Bronchial epithelial cell (primary cell): ENCODE measurements at regions not wholly inside any gene's neighbourhood (a gene's known extent, or its start where the extent isn't known, plus 50 kb on each side); places are given as distances from the start of the nearest gene placed in this dataset.

Experiments used
- DNase-seq: peaks from one replicate; pipeline ENCODE4 v3.0.0-alpha.2; 2010; ENCODE audit warnings: low read depth
- FAIRE-seq: peaks from 2 replicates; lab custom pipeline; 2011; peaks lifted over from hg19 to GRCh38; lab: Jason Lieb, UNC
- H3K27me3 ChIP-seq: 2 replicates; pipeline ENCODE4 v1.5.1; 2011; ENCODE audit warnings: low read length; ENCODE audit not compliant: control insufficient read depth, insufficient read depth
- H3K36me3 ChIP-seq: 2 replicates; pipeline ENCODE4 v1.5.1; 2011; ENCODE audit warnings: low read length; ENCODE audit not compliant: control insufficient read depth, insufficient read depth
- H3K4me3 ChIP-seq: 2 replicates; pipeline ENCODE4 v1.5.1; 2011; ENCODE audit warnings: mild to moderate bottlenecking, low read depth, low read length, control low read depth
- TF ChIP-seq, protein P1 (sequence below): IDR thresholded peaks from 2 replicates; pipeline ENCODE4 v1.5.1; 2011; ENCODE audit warnings: mild to moderate bottlenecking, moderate library complexity, low read length, control low read depth, inconsistent platforms; ENCODE audit not compliant: insufficient read depth, severe bottlenecking

DNA sequence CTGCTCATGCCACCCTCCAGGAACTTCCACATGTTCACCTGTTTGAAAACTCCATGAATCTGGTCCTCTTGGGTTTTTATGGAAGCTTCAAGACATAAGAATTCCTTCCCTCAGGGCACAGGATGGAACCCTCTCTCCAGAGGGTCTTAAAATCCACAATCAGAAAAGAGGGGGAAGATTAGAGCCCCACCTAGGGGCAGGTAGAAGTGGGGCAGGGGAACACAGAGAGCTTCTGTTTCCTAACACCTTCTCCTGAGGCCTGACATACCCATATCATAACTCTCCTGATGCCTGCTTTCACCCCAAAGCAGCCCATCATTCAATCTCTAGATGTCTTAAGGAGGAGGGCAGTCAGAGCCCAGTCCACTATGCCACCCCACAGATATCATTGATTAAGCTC lies 1087.7 kb upstream of the ARRDC3 start:
- FAIRE-seq (no peak), DNase-seq (no peak)
- TF ChIP-seq, protein P1, sequence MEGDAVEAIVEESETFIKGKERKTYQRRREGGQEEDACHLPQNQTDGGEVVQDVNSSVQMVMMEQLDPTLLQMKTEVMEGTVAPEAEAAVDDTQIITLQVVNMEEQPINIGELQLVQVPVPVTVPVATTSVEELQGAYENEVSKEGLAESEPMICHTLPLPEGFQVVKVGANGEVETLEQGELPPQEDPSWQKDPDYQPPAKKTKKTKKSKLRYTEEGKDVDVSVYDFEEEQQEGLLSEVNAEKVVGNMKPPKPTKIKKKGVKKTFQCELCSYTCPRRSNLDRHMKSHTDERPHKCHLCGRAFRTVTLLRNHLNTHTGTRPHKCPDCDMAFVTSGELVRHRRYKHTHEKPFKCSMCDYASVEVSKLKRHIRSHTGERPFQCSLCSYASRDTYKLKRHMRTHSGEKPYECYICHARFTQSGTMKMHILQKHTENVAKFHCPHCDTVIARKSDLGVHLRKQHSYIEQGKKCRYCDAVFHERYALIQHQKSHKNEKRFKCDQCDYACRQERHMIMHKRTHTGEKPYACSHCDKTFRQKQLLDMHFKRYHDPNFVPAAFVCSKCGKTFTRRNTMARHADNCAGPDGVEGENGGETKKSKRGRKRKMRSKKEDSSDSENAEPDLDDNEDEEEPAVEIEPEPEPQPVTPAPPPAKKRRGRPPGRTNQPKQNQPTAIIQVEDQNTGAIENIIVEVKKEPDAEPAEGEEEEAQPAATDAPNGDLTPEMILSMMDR: no peak

GRCh38 chr5:92468295-92468694 lies 1085.2 kb upstream of the ARRDC3 start:
- no peaks in the 10 kb centered on the region for H3K27me3 ChIP-seq
- DNase-seq: no peak
- H3K4me3 ChIP-seq: no peak overlapping the region
- H3K36me3 ChIP-seq: no peaks in the 10 kb centered on the region
- TF ChIP-seq, protein P1: no peak
- FAIRE-seq: no peak

More for the DNA sequence above, 1087.7 kb upstream of the ARRDC3 start:
- H3K4me3 ChIP-seq: no peak overlapping the region
- H3K27me3 ChIP-seq: no peaks in the 10 kb centered on the region
- no peaks in the 10 kb centered on the region for H3K36me3 ChIP-seq

DNA sequence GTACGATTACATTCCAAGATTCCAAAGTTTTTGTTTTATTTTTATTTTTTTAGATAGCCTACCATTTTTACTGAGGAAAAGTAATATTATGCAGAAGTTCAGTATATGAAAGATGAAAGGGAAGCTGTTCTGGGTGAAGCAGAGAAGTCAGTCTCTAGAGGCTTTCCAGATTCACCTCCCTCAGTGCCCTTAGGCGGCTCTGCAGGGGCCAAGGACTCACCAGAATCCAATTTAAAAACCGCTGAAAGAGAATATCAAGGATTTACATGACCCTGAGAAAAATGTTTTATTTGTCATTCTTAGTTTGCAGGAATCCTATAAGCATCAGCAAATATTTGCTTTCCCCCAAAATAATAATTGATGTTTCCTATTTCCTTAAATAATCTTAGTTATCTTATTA lies 1084.6 kb upstream of the ARRDC3 start:
- TF ChIP-seq, protein P1: no peak
- no peak for FAIRE-seq
- Histone ChIP-seq H3K4me3 (no peak overlapping the region), H3K27me3 (no peaks in the 10 kb centered on the region), H3K36me3 (no peaks in the 10 kb centered on the region)
- DNase-seq: no peak

GRCh38 chr5:92460505-92460904 lies 1077.4 kb upstream of the ARRDC3 start:
- DNase-seq: no peak
- FAIRE-seq: no peak

GRCh38 chr5:92459654-92460053 lies 1076.5 kb upstream of the ARRDC3 start:
- Histone ChIP-seq H3K36me3 (no peaks in the 10 kb centered on the region), H3K4me3 (no peak overlapping the region), H3K27me3 (no peaks in the 10 kb centered on the region)
- TF ChIP-seq, protein P1: no peak
- DNase-seq (no peak), FAIRE-seq (no peak)

More at GRCh38 chr5:92460505-92460904, 1077.4 kb upstream of the ARRDC3 start:
- H3K36me3 ChIP-seq: no peaks in the 10 kb centered on the region
- TF ChIP-seq, protein P1: no peak
- no peak overlapping the region for H3K4me3 ChIP-seq
- no peaks in the 10 kb centered on the region for H3K27me3 ChIP-seq

DNA sequence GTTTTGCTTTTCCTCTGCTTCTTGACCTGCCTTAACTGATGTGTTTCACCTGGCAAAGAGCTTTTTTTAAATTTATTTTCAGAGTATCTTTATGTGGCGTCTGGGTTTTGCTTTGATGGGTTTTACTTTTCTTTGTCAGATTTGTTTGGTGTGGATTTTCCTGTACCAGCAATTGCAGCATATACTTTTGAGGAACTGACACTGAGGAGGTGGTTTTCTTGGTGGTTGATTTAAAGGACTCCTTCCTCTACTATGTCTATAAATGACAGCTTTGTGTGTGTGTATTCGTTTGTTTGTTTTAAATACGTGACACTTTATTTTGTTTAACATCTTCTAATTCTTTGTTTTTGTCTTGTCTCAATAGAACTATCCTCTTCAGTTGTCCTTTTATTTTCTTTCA lies 1071.9 kb upstream of the ARRDC3 start:
- no peaks in the 10 kb centered on the region for H3K27me3 ChIP-seq
- H3K4me3 ChIP-seq: no peak overlapping the region
- TF ChIP-seq, protein P1: no peak
- DNase-seq: no peak
- no peaks in the 10 kb centered on the region for H3K36me3 ChIP-seq
- FAIRE-seq: no peak
